K562 (cell line): ENCODE measurements at regions not wholly inside any gene's neighbourhood (a gene's known extent, or its start where the extent isn't known, plus 50 kb on each side); places are given as distances from the start of the nearest gene placed in this dataset.

Experiments
- CTCF ChIP-seq, 3 experiments: IDR thresholded peaks in 2 of 3; conservative IDR thresholded peaks in 1 of 3; 2 replicates each; pipeline ENCODE4 v1.5.1; 2011 to 2012; ENCODE audit warnings: low read length in 3 of 3, mild to moderate bottlenecking in 3 of 3, control low read depth in 2 of 3, improper control_type of control experiment in 1 of 3, inconsistent platforms in 1 of 3, low read depth in 1 of 3, mixed read lengths in 1 of 3, moderate library complexity in 1 of 3; ENCODE audit not compliant: insufficient read depth in 2 of 3
- KAT2B ChIP-seq: IDR thresholded peaks from one replicate; pipeline ENCODE4 v1.6.1; 2012; ENCODE audit warnings: low read depth, mild to moderate bottlenecking, control low read depth, inconsistent platforms, low read length, moderate library complexity
- NONO ChIP-seq, 2 experiments: fragments of 200-400 bp in 1 of 2; fragments of 450-650 bp in 1 of 2; formaldehyde crosslinking in 1 of 2; IDR thresholded peaks; 2 replicates each; pipeline ENCODE4 v1.6.1; 2017; ENCODE audit warnings: low read depth in 2 of 2, mild to moderate bottlenecking in 2 of 2, moderate library complexity in 2 of 2, low read length in 1 of 2
- PREB ChIP-seq: sonication (generic); formaldehyde crosslinking; IDR thresholded peaks from 2 replicates; pipeline ENCODE4 v1.8.1; 2023; ENCODE audit warnings: mild to moderate bottlenecking, missing genetic modification reagents
- PTRF ChIP-seq: fragments of 450-650 bp; IDR thresholded peaks from 2 replicates; pipeline ENCODE4 v1.6.1; 2016; ENCODE audit warnings: mild to moderate bottlenecking, missing genetic modification characterization, missing compliant biosample characterization
- REST ChIP-seq, 2 experiments: fragments of 450-650 bp; formaldehyde crosslinking in 1 of 2; IDR thresholded peaks; 2 replicates each; pipeline versions ENCODE4 v1.4.0 to v1.6.1; 2014 to 2020; ENCODE audit warnings: mild to moderate bottlenecking in 2 of 2, borderline replicate concordance in 1 of 2, low read depth in 1 of 2
- SIX5 ChIP-seq, 2 experiments: IDR thresholded peaks; 2 replicates each; pipeline ENCODE4 v1.6.1; 2011; ENCODE audit warnings: low read length in 2 of 2, borderline replicate concordance in 1 of 2, low read depth in 1 of 2, mild to moderate bottlenecking in 1 of 2, moderate library complexity in 1 of 2; ENCODE audit not compliant: insufficient read depth in 1 of 2
- ZNF280B ChIP-seq: fragments of 250-450 bp; sonication (Bioruptor Pico); IDR thresholded peaks from 2 replicates; pipeline ENCODE4 v1.5.1; 2021; ENCODE audit warnings: mild to moderate bottlenecking

- TF ChIP-seq KAT2B (no peak), REST (IDR thresholded peaks at IDR 0.05; ENCODE audit: borderline replicate concordance) (no peak), REST (CRISPR knock-in tag; IDR thresholded peaks at IDR 0.05; ENCODE audit: low read depth) (no peak), PREB (CRISPR knock-in tag) (no peak), ZNF280B (CRISPR knock-in tag) (no peak), PTRF (tag) (no peak), SIX5 (IDR thresholded peaks at IDR 0.05; ENCODE audit: borderline replicate concordance in 1 of 2, insufficient read depth in 1 of 2, low read depth in 1 of 2, low read length in 2 of 2) (no peak), CTCF (IDR thresholded peaks at IDR 0.05 in 2 of 3, conservative IDR thresholded peaks at IDR 0.05 in 1 of 3; ENCODE audit: insufficient read depth in 2 of 3, low read depth in 1 of 3, low read length in 3 of 3) (no peak), NONO (IDR thresholded peaks at IDR 0.05; ENCODE audit: low read depth in 2 of 2, low read length in 1 of 2) (no peak)
These were observed 103.2 kb upstream of the TNFAIP3 start for GRCh38 chr6:137763886-137764285.
